ENCODE measurements at regions not wholly inside any gene's neighbourhood (a gene's known extent, or its start where the extent isn't known, plus 50 kb on each side); places are given as distances from the start of the nearest gene placed in this dataset.

GRCh38 chr7:26546508-26547053 lies 254.9 kb downstream of the SNX10 start:
- TF ChIP-seq CTCF (IDR thresholded peaks at IDR 0.05) (no peak), POLR2A (IDR thresholded peaks at IDR 0.05) (no peak)
